ES-I3 (cell line): ENCODE measurements at regions not wholly inside any gene's neighbourhood (a gene's known extent, or its start where the extent isn't known, plus 50 kb on each side); places are given as distances from the start of the nearest gene placed in this dataset.

ENCODE experiments used
- H3K36me3 ChIP-seq: 2 replicates; pipeline ENCODE4 v1.6.1; 2013; ENCODE audit warnings: mild to moderate bottlenecking, low read length, control low read depth, moderate library complexity; ENCODE audit not compliant: insufficient read depth
- H3K4me1 ChIP-seq: 2 replicates; pipeline ENCODE4 v1.6.1; 2013; ENCODE audit warnings: mild to moderate bottlenecking, control low read depth, low read length; ENCODE audit not compliant: insufficient read depth
- H3K9ac ChIP-seq: 2 replicates; pipeline ENCODE4 v1.6.1; 2013; ENCODE audit warnings: low read depth, mild to moderate bottlenecking, low read length, moderate library complexity
- H3K9me3 ChIP-seq: 2 replicates; pipeline ENCODE4 v1.6.1; 2013; ENCODE audit warnings: mild to moderate bottlenecking, low read length, moderate library complexity; ENCODE audit not compliant: control insufficient read depth, insufficient read depth

GRCh38 chr10:105675333-105675732 is 1034.2 kb downstream of the SORCS3 start:
- no peaks in the 10 kb centered on the region for H3K36me3 ChIP-seq
- H3K9ac ChIP-seq = no peak overlapping the region
- H3K9me3 ChIP-seq = peaks cover 3% of the 10 kb centered on the region; the same call in 1 of the 2 replicates
- H3K4me1 ChIP-seq = peaks cover 4% of the 10 kb centered on the region; the same call in 1 of the 2 replicates

DNA sequence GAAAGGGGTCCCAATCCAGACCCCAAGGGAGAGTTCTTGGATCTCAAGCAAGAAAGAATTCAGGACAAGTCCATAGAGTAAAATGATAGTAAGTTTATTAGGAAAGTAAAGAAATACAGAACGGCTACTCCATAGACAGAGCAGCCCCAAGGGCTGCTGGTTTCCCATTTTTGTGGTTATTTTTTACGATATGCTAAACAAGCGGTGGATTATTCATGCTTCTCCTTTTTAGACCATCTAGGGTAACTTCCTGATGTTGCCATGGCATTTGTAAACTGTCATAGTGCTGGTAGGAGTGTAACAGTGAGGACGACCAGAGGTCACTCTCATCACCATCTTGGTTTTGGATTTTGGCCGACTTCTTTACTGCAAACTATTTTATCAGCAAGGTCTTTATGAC is 1033.4 kb downstream of the SORCS3 start:
- no peaks in the 10 kb centered on the region for H3K36me3 ChIP-seq
- H3K4me1 ChIP-seq = peaks cover 4% of the 10 kb centered on the region; the same call in 1 of the 2 replicates
- no peak overlapping the region for H3K9ac ChIP-seq
- peaks cover 3% of the 10 kb centered on the region; the same call in 1 of the 2 replicates for H3K9me3 ChIP-seq

GRCh38 chr10:105658696-105659095 is 1017.6 kb downstream of the SORCS3 start:
- no peak overlapping the region for H3K9ac ChIP-seq

DNA sequence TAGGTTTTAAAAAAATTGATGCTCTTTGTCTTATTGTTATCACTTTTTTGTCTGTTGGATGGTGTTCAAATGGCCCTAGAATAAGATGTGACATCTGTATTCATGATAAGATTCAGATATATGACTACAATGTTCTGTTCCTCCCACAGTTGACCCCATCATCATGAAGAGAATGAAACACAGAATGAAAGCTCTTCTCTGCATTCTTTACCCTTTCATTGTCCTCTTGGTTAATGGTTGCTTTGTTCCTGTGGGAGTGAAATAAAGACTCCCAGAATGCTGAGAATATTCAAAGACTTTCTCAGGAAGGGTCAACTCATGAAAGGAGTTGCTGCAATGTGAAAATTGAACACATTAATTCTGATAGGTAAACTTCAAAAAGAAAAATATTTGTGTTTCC is 1015.8 kb downstream of the SORCS3 start:
- Histone ChIP-seq H3K9me3 (no peaks in the 10 kb centered on the region), H3K9ac (no peak overlapping the region), H3K4me1 (peaks cover 4% of the 10 kb centered on the region; the same call in 1 of the 2 replicates), H3K36me3 (no peaks in the 10 kb centered on the region)

More at GRCh38 chr10:105658696-105659095, 1017.6 kb downstream of the SORCS3 start:
- no peaks in the 10 kb centered on the region for H3K9me3 ChIP-seq
- peaks cover 4% of the 10 kb centered on the region; the same call in 1 of the 2 replicates for H3K4me1 ChIP-seq
- H3K36me3 ChIP-seq = no peaks in the 10 kb centered on the region

- no peaks in the 10 kb centered on the region for H3K36me3 ChIP-seq
- no peaks in the 10 kb centered on the region; the same call in none of the 2 replicates for H3K4me1 ChIP-seq
- H3K9me3 ChIP-seq = no peaks in the 10 kb centered on the region
- H3K9ac ChIP-seq = no peak overlapping the region
These were observed 1009.2 kb downstream of the SORCS3 start for GRCh38 chr10:105650306-105650705.

DNA sequence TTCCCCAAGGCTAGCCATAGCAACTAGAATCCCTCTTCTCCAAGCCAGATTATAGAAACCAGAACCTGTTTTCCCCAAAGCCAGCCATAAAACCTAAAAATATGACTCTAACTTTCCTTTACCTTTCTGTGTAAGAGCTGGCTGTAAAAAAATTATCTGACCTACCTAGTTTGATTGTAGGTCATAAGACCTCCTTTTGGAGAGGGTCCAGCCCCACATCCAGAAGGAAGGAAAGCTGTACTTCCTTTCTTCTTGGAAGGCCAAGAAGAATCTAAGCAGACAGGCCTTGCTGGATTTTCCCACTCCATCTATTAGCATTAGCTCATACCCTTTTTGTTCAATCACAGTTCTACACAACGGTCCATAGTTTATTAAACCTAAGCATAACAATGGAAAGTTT is 1006.3 kb downstream of the SORCS3 start:
- Histone ChIP-seq H3K36me3 (no peaks in the 10 kb centered on the region), H3K9ac (no peak overlapping the region), H3K9me3 (no peaks in the 10 kb centered on the region), H3K4me1 (no peaks in the 10 kb centered on the region; the same call in none of the 2 replicates)

DNA sequence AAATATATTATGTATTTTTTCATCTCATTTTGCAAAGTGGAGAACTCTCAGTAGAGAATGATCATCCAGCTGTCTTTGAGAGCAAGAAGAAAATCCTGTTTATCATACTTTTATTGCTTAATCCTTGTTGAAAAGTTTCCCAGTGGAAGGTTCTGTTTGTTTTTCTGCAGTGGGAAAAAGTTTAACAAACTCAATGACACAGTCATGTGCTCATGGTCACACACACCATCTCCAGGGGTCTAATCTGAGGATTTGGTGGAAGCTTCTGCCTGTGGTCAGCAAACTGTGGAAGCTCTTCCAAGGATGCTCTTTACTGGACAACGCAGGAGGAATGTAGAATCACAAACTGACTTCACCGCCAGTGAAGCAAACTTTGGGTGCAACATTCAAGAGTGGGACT is 1003.9 kb downstream of the SORCS3 start:
- Histone ChIP-seq H3K4me1 (no peaks in the 10 kb centered on the region; the same call in 1 of the 2 replicates), H3K9me3 (no peaks in the 10 kb centered on the region), H3K9ac (no peak overlapping the region), H3K36me3 (no peaks in the 10 kb centered on the region)

DNA sequence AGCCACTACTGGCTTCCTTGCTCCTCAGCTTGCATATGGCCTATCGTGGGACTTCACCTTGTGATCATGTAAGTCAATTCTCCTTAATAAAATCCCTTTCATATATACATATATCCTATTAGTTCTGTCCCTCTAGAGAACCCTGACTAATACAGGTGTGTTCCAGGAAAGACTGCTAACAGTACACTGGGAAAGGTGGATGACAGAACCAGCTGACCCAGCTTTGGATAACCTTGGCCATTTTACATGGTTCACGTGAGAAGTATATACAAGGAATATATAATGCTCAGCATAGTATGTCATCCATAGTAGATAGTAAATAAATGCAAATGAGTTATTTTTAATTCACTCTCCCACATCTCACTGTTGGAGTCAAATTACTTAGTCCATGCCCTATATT is 1003.5 kb downstream of the SORCS3 start:
- H3K4me1 ChIP-seq = no peaks in the 10 kb centered on the region; the same call in 1 of the 2 replicates
- H3K9me3 ChIP-seq = no peaks in the 10 kb centered on the region
- H3K9ac ChIP-seq = no peak overlapping the region
- no peaks in the 10 kb centered on the region for H3K36me3 ChIP-seq

DNA sequence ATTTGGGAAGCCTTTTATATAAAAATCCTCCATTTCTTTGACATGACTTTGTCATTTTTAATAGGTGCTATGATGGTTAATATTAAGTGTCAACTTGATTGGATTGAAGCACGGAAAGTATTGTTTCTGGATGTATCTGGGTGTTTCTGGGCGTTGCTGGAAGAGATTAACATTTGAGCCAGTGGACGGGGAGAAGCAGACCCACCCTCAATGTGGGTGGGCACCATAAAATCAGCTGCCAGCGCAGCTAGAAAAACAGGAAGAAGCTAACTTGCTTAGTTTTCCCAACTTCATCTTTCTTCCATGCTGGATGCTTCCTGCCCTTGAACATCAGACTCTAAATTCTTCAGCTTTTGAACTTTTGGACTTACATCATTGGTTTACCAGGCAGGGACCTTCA is 1003.0 kb downstream of the SORCS3 start:
- H3K9ac ChIP-seq = no peak overlapping the region
- H3K9me3 ChIP-seq = no peaks in the 10 kb centered on the region
- H3K36me3 ChIP-seq = no peaks in the 10 kb centered on the region
- H3K4me1 ChIP-seq = no peaks in the 10 kb centered on the region; the same call in 1 of the 2 replicates

GRCh38 chr10:105643660-105644059 is 1002.6 kb downstream of the SORCS3 start:
- Histone ChIP-seq H3K4me1 (no peaks in the 10 kb centered on the region; the same call in 1 of the 2 replicates), H3K36me3 (no peaks in the 10 kb centered on the region), H3K9me3 (no peaks in the 10 kb centered on the region), H3K9ac (no peak overlapping the region)

DNA sequence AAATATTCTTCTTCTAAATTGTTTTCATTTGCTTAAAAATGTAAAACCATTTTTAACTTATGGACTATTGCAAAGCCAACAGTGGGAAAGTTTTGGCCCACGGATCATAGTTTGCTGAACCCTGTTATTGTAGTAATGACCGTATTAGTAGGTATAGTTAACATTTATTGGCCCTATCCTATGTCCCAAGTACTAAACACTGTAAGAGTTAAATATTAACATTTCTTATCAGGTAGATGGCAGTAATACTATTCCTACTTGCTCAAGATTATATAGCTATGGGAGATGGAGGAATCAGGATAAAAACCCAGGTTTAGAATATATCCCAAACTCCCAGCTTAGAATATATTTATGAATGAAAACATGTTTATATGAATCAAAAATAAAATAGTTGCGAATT is 993.2 kb downstream of the SORCS3 start:
- H3K36me3 ChIP-seq = no peaks in the 10 kb centered on the region
- H3K4me1 ChIP-seq = no peaks in the 10 kb centered on the region
- no peak overlapping the region for H3K9ac ChIP-seq
- no peaks in the 10 kb centered on the region for H3K9me3 ChIP-seq

- Histone ChIP-seq H3K4me1 (no peaks in the 10 kb centered on the region), H3K36me3 (no peaks in the 10 kb centered on the region), H3K9me3 (no peaks in the 10 kb centered on the region), H3K9ac (no peak overlapping the region)
These were observed 974.8 kb downstream of the SORCS3 start for GRCh38 chr10:105615715-105616365.

DNA sequence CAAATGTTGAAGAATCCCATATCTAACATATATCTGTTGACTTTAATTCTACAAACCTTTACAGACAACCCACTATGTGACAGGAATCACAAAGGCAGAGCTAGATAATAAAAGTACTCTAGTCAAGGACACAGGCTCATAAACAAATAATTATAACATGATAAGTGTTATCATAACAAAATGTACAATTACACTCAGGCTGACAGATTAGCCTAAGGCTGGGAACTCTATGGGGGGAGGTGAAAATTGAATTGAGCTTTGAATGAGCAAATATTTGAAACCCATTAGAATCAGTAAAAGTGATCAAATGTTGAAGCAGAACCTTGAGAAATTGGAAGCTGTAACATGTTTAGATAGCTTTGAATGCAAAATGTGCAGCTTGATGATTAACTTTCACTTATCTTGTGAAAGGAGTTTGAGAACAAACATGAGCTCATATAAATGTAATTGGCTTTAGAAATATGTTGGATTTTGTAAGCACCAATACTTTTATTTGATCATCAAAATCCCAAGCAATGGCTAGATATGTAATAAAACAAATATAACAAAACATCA is 970.2 kb downstream of the SORCS3 start:
- Histone ChIP-seq H3K4me1 (no peaks in the 10 kb centered on the region), H3K9ac (no peak overlapping the region)

GRCh38 chr10:105609451-105609850 is 968.4 kb downstream of the SORCS3 start:
- H3K9me3 ChIP-seq = no peaks in the 10 kb centered on the region
- no peak overlapping the region for H3K9ac ChIP-seq
- H3K4me1 ChIP-seq = peaks cover 6% of the 10 kb centered on the region; the same call in 1 of the 2 replicates
- H3K36me3 ChIP-seq = no peaks in the 10 kb centered on the region

More for the DNA sequence above, 970.2 kb downstream of the SORCS3 start:
- Histone ChIP-seq H3K36me3 (no peaks in the 10 kb centered on the region), H3K9me3 (no peaks in the 10 kb centered on the region)

GRCh38 chr10:105605918-105606317 is 964.8 kb downstream of the SORCS3 start:
- Histone ChIP-seq H3K9ac (no peak overlapping the region), H3K4me1 (peaks cover 6% of the 10 kb centered on the region; the same call in 1 of the 2 replicates), H3K9me3 (no peaks in the 10 kb centered on the region), H3K36me3 (no peaks in the 10 kb centered on the region)
